Lung (tissue), 11 donors: ENCODE measurements at regions not wholly inside any gene's neighbourhood (a gene's known extent, or its start where the extent isn't known, plus 50 kb on each side); places are given as distances from the start of the nearest gene placed in this dataset.

Experiments
- ATAC-seq: fragments of 200-7000 bp; cut with Tn5 transposase; one replicate; pipeline ENCODE4 v1.9.1; 2020; ENCODE audit warnings: moderate number of reproducible peaks; ENCODE audit not compliant: insufficient read depth, low FRiP score
- DNase-seq, 3 donors: peaks; one replicate each; pipeline ENCODE4 v3.0.0-alpha.2; 2013 to 2017
- H3K27ac ChIP-seq, 2 donors: one replicate each; pipeline ENCODE4 v1.5.1; 2013; ENCODE audit warnings: mild to moderate bottlenecking in 2 of 2, moderate library complexity in 2 of 2, control low read depth in 1 of 2, inconsistent platforms in 1 of 2, low read depth in 1 of 2, low read length in 1 of 2
- H3K27me3 ChIP-seq, 3 donors: one replicate each; pipeline ENCODE4 v1.5.1; 2013; ENCODE audit warnings: low read length in 2 of 3; ENCODE audit not compliant: control insufficient read depth in 3 of 3, insufficient read depth in 3 of 3
- H3K36me3 ChIP-seq, 4 donors: one replicate each; pipeline ENCODE4 v1.5.1; 2013; ENCODE audit warnings: low read length in 4 of 4, mild to moderate bottlenecking in 1 of 4, moderate library complexity in 1 of 4; ENCODE audit not compliant: control insufficient read depth in 4 of 4, insufficient read depth in 4 of 4
- H3K4me1 ChIP-seq, 5 donors: one replicate each; pipeline ENCODE4 v1.5.1; 2013; ENCODE audit warnings: low read length in 5 of 5, mild to moderate bottlenecking in 2 of 5, moderate library complexity in 1 of 5; ENCODE audit not compliant: control insufficient read depth in 5 of 5, insufficient read depth in 5 of 5
- H3K4me3 ChIP-seq: one replicate; pipeline ENCODE4 v1.5.1; 2013; ENCODE audit warnings: mild to moderate bottlenecking, control low read depth, moderate library complexity
- H3K9ac ChIP-seq, 2 donors: one replicate each; pipeline ENCODE4 v1.5.1; 2013; ENCODE audit warnings: low read length in 2 of 2, control low read depth in 1 of 2; ENCODE audit not compliant: insufficient read depth in 1 of 2
- H3K9me3 ChIP-seq, 4 donors: one replicate each; pipeline ENCODE4 v1.5.1; 2013; ENCODE audit warnings: low read length in 3 of 4, mild to moderate bottlenecking in 1 of 4, moderate library complexity in 1 of 4; ENCODE audit not compliant: control insufficient read depth in 4 of 4, insufficient read depth in 3 of 4
- CTCF ChIP-seq: IDR thresholded peaks from 2 replicates; pipeline ENCODE4 v1.5.1; 2012; ENCODE audit warnings: mild to moderate bottlenecking; ENCODE audit errors: control extremely low read depth, extremely low read depth
- WGBS, 2 donors: extraction: QIAGEN DNeasy Blood & Tissue Kit; methylation state at CpG; one replicate each; pipeline ENCODE4 v1.1.7; 2013; 5-methylcytosine and 5-hydroxymethylcytosine counted together
- donor health status: control.
- donor health status: control.
- donor health status: Bipolar disorder and iron deficiency.
- donor health status: healthy.
- donor health status: DM: yes; HTN: yes; CAD: no.

GRCh38 chr18:22625406-22625805 is 207.7 kb upstream of the CTAGE1 start:
- H3K9ac ChIP-seq, result no peak overlapping the region
- 74 to 76% methylated on average over 2 of the region's 2 CpGs for WGBS, 2 donors
- H3K27ac ChIP-seq, result no peak overlapping the region
- no peak for TF ChIP-seq CTCF
- H3K4me3 ChIP-seq, result no peak overlapping the region
- no peaks in the 10 kb centered on the region for H3K36me3 ChIP-seq
- H3K27me3 ChIP-seq, result no peaks in the 10 kb centered on the region
- H3K9me3 ChIP-seq, result peaks cover 0 to 3% (median 0%) of the 10 kb centered on the region in 4 donors
- H3K4me1 ChIP-seq, result no peaks in the 10 kb centered on the region
- no peak for ATAC-seq
- no peak for DNase-seq

- TF ChIP-seq CTCF, result no peak
- no peaks in the 10 kb centered on the region for H3K36me3 ChIP-seq
- DNase-seq (no peak), ATAC-seq (no peak)
- no peak overlapping the region for H3K4me3 ChIP-seq
- no peaks in the 10 kb centered on the region for H3K4me1 ChIP-seq
- H3K27ac ChIP-seq, result no peak overlapping the region
- H3K27me3 ChIP-seq, result no peaks in the 10 kb centered on the region
- no peak overlapping the region for H3K9ac ChIP-seq
- 84 to 86% methylated on average over 3 of the region's 3 CpGs for WGBS, 2 donors
- H3K9me3 ChIP-seq, result peaks cover 0 to 3% (median 0%) of the 10 kb centered on the region in 4 donors
These were observed 209.1 kb upstream of the CTAGE1 start for GRCh38 chr18:22626771-22627170.

GRCh38 chr18:22627506-22627905 is 209.8 kb upstream of the CTAGE1 start:
- no peak for ATAC-seq
- H3K4me1 ChIP-seq, result no peaks in the 10 kb centered on the region
- H3K27ac ChIP-seq, result no peak overlapping the region
- H3K36me3 ChIP-seq, result no peaks in the 10 kb centered on the region
- no peak overlapping the region for H3K4me3 ChIP-seq
- peaks cover 0 to 3% (median 0%) of the 10 kb centered on the region in 4 donors for H3K9me3 ChIP-seq
- TF ChIP-seq CTCF, result no peak
- DNase-seq, result no peak
- H3K27me3 ChIP-seq, result no peaks in the 10 kb centered on the region
- H3K9ac ChIP-seq, result no peak overlapping the region
- WGBS, 2 donors, result 71 to 84% methylated on average over 1 of the region's 1 CpG

- no peak for DNase-seq
- no peak for ATAC-seq
- no peak overlapping the region for H3K4me3 ChIP-seq
- no peaks in the 10 kb centered on the region for H3K27me3 ChIP-seq
- H3K36me3 ChIP-seq, result no peaks in the 10 kb centered on the region
- WGBS, 2 donors, result 68 to 81% methylated on average over 14 of the region's 14 CpGs
- H3K9me3 ChIP-seq, result peaks cover 0 to 3% (median 0%) of the 10 kb centered on the region in 4 donors
- no peak for TF ChIP-seq CTCF
- H3K9ac ChIP-seq, result no peak overlapping the region
- H3K27ac ChIP-seq, result no peak overlapping the region
- no peaks in the 10 kb centered on the region for H3K4me1 ChIP-seq
These were observed 211.2 kb upstream of the CTAGE1 start for GRCh38 chr18:22628795-22629510.
